ENCODE measurements at regions not wholly inside any gene's neighbourhood (a gene's known extent, or its start where the extent isn't known, plus 50 kb on each side); places are given as distances from the start of the nearest gene placed in this dataset.
"Not testable (repeated sequence)": the region's sequence is repeated elsewhere in the genome, so short reads cannot be mapped to it uniquely, and the experiment has no call there.

DNA sequence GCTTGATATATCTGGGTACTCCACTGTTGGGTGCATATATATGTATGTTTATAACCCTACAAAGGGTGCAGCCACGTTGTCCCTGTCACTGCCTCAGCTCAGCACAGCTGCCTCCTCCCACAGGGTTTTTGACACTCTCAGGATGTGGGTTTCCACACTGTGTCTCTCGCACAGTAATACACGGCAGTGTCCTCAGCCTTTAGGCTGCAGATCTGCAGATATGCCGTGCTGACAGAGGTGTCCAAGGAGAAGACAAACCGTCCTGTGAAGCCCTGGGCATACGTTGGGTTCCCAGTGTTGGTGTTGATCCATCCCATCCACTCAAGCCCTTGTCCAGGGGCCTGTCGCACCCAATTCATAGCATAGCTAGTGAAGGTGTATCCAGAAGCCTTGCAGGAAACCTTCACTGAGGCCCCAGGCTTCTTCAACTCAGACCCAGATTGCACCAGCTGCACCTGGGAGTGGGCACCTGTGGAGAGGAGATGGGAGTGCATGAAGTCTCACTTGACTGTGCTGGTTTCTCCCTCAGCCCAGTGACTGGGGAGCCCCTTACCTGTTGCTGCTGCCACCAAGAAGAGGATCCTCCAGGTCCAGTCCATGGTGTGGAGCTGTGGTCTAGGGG lies 498.7 kb downstream of the TMEM121 start:
- ATAC-seq: no peak
- TF ChIP-seq, protein P1, sequence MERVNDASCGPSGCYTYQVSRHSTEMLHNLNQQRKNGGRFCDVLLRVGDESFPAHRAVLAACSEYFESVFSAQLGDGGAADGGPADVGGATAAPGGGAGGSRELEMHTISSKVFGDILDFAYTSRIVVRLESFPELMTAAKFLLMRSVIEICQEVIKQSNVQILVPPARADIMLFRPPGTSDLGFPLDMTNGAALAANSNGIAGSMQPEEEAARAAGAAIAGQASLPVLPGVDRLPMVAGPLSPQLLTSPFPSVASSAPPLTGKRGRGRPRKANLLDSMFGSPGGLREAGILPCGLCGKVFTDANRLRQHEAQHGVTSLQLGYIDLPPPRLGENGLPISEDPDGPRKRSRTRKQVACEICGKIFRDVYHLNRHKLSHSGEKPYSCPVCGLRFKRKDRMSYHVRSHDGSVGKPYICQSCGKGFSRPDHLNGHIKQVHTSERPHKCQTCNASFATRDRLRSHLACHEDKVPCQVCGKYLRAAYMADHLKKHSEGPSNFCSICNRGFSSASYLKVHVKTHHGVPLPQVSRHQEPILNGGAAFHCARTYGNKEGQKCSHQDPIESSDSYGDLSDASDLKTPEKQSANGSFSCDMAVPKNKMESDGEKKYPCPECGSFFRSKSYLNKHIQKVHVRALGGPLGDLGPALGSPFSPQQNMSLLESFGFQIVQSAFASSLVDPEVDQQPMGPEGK (CRISPR knock-in tag; IDR thresholded peaks at IDR 0.05; ENCODE audit: borderline replicate concordance): no peak
- TF ChIP-seq, protein P2, sequence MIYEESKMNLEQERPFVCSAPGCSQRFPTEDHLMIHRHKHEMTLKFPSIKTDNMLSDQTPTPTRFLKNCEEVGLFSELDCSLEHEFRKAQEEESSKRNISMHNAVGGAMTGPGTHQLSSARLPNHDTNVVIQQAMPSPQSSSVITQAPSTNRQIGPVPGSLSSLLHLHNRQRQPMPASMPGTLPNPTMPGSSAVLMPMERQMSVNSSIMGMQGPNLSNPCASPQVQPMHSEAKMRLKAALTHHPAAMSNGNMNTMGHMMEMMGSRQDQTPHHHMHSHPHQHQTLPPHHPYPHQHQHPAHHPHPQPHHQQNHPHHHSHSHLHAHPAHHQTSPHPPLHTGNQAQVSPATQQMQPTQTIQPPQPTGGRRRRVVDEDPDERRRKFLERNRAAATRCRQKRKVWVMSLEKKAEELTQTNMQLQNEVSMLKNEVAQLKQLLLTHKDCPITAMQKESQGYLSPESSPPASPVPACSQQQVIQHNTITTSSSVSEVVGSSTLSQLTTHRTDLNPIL (CRISPR knock-in tag; IDR thresholded peaks at IDR 0.05; ENCODE audit: low read depth): no peak
- TF ChIP-seq ARNTL (CRISPR knock-in tag; IDR thresholded peaks at IDR 0.05; ENCODE audit: borderline replicate concordance, low read depth): no peak
- TF ChIP-seq ZNF8 (CRISPR knock-in tag; IDR thresholded peaks at IDR 0.05): no peak
- TF ChIP-seq ESRRG (CRISPR knock-in tag; IDR thresholded peaks at IDR 0.05): no peak
- TF ChIP-seq, protein P3, sequence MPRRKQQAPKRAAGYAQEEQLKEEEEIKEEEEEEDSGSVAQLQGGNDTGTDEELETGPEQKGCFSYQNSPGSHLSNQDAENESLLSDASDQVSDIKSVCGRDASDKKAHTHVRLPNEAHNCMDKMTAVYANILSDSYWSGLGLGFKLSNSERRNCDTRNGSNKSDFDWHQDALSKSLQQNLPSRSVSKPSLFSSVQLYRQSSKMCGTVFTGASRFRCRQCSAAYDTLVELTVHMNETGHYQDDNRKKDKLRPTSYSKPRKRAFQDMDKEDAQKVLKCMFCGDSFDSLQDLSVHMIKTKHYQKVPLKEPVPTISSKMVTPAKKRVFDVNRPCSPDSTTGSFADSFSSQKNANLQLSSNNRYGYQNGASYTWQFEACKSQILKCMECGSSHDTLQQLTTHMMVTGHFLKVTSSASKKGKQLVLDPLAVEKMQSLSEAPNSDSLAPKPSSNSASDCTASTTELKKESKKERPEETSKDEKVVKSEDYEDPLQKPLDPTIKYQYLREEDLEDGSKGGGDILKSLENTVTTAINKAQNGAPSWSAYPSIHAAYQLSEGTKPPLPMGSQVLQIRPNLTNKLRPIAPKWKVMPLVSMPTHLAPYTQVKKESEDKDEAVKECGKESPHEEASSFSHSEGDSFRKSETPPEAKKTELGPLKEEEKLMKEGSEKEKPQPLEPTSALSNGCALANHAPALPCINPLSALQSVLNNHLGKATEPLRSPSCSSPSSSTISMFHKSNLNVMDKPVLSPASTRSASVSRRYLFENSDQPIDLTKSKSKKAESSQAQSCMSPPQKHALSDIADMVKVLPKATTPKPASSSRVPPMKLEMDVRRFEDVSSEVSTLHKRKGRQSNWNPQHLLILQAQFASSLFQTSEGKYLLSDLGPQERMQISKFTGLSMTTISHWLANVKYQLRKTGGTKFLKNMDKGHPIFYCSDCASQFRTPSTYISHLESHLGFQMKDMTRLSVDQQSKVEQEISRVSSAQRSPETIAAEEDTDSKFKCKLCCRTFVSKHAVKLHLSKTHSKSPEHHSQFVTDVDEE (CRISPR knock-in tag; IDR thresholded peaks at IDR 0.05): no peak
- no peak for TF ChIP-seq ZC3H10 (CRISPR knock-in tag; IDR thresholded peaks at IDR 0.05)
- TF ChIP-seq SNAI2 (CRISPR knock-in tag; IDR thresholded peaks at IDR 0.05): no peak
- no peak for TF ChIP-seq ZFP30 (CRISPR knock-in tag; IDR thresholded peaks at IDR 0.05)
- TF ChIP-seq, protein P4, sequence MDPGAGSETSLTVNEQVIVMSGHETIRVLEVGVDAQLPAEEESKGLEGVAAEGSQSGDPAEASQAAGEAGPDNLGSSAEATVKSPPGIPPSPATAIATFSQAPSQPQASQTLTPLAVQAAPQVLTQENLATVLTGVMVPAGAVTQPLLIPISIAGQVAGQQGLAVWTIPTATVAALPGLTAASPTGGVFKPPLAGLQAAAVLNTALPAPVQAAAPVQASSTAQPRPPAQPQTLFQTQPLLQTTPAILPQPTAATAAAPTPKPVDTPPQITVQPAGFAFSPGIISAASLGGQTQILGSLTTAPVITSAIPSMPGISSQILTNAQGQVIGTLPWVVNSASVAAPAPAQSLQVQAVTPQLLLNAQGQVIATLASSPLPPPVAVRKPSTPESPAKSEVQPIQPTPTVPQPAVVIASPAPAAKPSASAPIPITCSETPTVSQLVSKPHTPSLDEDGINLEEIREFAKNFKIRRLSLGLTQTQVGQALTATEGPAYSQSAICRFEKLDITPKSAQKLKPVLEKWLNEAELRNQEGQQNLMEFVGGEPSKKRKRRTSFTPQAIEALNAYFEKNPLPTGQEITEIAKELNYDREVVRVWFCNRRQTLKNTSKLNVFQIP (CRISPR knock-in tag; IDR thresholded peaks at IDR 0.05; ENCODE audit: borderline replicate concordance, low read depth): no peak
- no peak for TF ChIP-seq CSDC2 (CRISPR knock-in tag; IDR thresholded peaks at IDR 0.05)
- TF ChIP-seq GLIS3 (CRISPR knock-in tag; IDR thresholded peaks at IDR 0.05): no peak
- TF ChIP-seq TOX (CRISPR knock-in tag; IDR thresholded peaks at IDR 0.05; ENCODE audit: borderline replicate concordance): no peak

DNA sequence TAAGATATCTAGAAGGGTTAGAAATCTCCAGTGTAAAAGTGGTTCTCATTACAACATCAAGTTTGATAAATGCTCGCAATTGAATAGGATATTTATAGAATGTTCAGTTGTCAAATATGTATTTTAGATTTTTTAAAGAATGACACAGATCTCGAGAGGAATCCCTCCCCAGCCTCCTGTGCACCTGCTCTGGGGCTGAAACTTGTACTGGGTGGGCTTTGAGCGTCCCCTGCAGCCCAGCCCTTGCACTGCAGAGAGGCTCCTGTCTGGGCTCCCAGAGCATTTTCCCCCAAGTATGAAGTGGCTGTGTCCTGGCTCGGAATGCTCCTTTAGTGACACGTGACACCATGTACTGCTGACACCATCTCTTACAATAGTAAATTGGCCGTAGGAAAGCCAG lies 499.6 kb downstream of the TMEM121 start:
- ATAC-seq: no peak
- no peak for TF ChIP-seq ARNTL (CRISPR knock-in tag; IDR thresholded peaks at IDR 0.05; ENCODE audit: borderline replicate concordance, low read depth)
- TF ChIP-seq ZNF8 (CRISPR knock-in tag; IDR thresholded peaks at IDR 0.05): no peak
- no peak for TF ChIP-seq ZFP30 (CRISPR knock-in tag; IDR thresholded peaks at IDR 0.05)
- no peak for TF ChIP-seq ZFP3 (CRISPR knock-in tag; IDR thresholded peaks at IDR 0.05)
- no peak for TF ChIP-seq ISL1 (CRISPR knock-in tag; IDR thresholded peaks at IDR 0.05)
- TF ChIP-seq ZNF70 (CRISPR knock-in tag; IDR thresholded peaks at IDR 0.05): no peak
- TF ChIP-seq, protein P2 (CRISPR knock-in tag; IDR thresholded peaks at IDR 0.05; ENCODE audit: low read depth): no peak

DNA sequence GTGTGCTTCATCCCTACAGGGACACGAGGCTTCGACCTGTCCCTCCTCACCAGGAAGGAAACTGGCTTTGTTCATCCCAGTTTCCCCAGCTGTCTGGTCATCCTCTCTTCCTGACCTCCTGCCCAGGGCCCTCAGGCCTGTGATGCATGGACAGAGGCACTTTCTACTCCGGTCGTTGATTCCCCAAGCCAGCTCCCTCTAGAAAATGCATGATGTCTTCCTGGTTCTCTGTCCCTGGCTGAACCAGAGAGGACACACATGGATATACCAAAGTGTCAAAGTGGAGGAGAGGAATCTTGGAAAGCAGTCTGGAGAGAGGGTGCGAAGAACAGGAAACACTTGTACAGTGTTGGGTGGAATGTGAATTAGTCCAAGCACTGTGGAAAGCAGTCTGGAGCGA lies 501.4 kb downstream of the TMEM121 start:
- ATAC-seq: not testable (repeated sequence)

DNA sequence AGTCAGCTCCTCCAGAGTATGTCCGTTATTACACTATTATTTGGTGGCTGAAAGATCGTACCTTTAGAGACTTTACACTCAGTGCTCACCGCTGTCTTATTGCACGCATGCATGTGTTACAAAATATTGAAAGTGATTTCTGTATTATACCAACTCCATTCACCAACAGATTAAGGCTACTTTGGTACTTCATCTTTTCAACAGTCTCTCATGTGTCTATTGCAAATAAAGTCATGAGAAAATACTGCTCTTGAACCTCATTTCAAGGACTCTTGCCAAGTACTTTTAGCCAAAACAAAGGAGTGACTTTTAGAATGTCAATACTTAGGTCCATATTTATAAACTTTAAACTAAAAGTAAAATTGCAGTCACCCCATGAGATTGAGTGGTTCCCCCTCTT lies 503.6 kb downstream of the TMEM121 start:
- TF ChIP-seq, protein P5, sequence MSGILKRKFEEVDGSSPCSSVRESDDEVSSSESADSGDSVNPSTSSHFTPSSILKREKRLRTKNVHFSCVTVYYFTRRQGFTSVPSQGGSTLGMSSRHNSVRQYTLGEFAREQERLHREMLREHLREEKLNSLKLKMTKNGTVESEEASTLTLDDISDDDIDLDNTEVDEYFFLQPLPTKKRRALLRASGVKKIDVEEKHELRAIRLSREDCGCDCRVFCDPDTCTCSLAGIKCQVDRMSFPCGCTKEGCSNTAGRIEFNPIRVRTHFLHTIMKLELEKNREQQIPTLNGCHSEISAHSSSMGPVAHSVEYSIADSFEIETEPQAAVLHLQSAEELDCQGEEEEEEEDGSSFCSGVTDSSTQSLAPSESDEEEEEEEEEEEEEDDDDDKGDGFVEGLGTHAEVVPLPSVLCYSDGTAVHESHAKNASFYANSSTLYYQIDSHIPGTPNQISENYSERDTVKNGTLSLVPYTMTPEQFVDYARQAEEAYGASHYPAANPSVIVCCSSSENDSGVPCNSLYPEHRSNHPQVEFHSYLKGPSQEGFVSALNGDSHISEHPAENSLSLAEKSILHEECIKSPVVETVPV (CRISPR knock-in tag; IDR thresholded peaks at IDR 0.05): no peak
- TF ChIP-seq TOX (CRISPR knock-in tag; IDR thresholded peaks at IDR 0.05; ENCODE audit: borderline replicate concordance): no peak
- ATAC-seq: no peak
